Suprapubic skin (tissue), 3 donors: ENCODE measurements at regions not wholly inside any gene's neighbourhood (a gene's known extent, or its start where the extent isn't known, plus 50 kb on each side); places are given as distances from the start of the nearest gene placed in this dataset.

Experiments
- CTCF ChIP-seq, 2 donors: fragments of 200-600 bp in 1 of 2; fragments of 450-650 bp in 1 of 2; sonication (generic) in 1 of 2; IDR thresholded peaks; one replicate each; pipeline ENCODE4 v1.5.1; 2016 to 2019; ENCODE audit warnings: antibody characterized with exemption in 2 of 2, mild to moderate bottlenecking in 1 of 2, moderate library complexity in 1 of 2
- EP300 ChIP-seq: sonication (generic); formaldehyde crosslinking; IDR thresholded peaks from one replicate; pipeline ENCODE4 v1.6.1; 2017; ENCODE audit warnings: antibody characterized with exemption

DNA sequence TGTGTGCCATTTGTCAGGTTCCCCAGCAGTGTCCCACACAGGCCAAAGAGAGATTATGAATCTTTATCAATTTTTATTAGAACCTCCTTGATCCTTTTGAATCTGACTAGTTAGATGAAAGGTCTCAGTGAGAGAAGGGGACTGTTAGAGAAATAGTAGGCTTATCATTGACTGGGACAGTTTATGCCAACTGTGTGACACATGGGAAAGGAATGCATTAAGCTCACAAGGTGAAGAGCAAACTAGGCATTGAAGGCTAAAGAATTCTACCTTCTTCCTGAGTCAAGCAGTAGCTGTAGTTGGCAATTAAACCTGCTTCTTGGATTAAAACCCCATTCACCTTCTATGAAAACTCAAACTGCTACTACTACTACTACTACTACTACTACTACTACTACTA is 389.6 kb upstream of the CDH19 start:
- no peak for TF ChIP-seq CTCF (IDR thresholded peaks at IDR 0.05)
- TF ChIP-seq EP300, result no peak
